Stimulated activated CD4-positive, alpha-beta T cell treated with anti-CD3 and anti-CD28 coated beads, Interleukin-4, amount 100 ng/mL, for 48 hours (primary cell): ENCODE measurements at regions not wholly inside any gene's neighbourhood (a gene's known extent, or its start where the extent isn't known, plus 50 kb on each side); places are given as distances from the start of the nearest gene placed in this dataset.
"Not testable (repeated sequence)": the region's sequence is repeated elsewhere in the genome, so short reads cannot be mapped to it uniquely, and the experiment has no call there.

Experiments used
- DNase-seq, 2 donors: peaks; one replicate each; pipeline ENCODE4 v3.0.0-alpha.2; 2020; ENCODE audit warnings: low read depth in 2 of 2

DNA sequence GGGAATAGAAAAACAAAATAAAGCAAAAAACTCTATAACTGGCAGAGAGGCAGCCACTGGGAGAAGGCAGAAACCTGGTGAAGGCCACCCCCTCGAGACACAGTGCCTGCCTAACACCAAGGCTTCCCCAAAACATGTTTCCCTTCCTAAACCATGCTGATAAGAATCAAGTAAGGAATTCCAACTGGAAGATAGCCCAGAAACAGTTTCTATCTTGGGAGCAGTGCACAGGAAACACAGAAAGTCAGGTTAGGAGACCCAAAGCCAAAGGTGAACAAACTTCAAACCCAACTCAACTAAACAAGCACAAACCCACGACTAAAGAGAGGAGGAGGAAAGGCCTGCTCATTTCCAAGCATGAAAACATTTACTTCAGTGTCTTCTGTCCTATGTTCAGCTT is 433.7 kb upstream of the RGS17 start:
- DNase-seq, result no peak

DNA sequence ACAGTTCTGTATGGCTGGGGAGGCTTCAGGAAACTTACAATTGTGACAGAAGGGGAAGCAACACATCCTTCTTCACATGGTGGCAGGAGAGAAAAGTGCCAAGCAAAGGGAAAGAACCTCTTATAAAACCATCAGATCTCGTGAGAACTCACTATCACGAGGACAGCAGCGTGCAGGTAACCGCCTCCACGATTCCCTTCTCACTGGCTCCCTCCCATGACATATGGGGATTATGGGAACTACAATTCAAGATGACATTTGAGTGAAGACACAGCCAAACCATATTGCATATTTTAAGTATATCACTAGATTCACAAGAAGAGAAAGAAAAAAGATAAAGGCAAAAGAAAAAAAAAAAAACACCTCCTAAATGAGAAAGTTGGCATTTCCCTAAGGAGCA is 431.9 kb upstream of the RGS17 start:
- no peak for DNase-seq

DNA sequence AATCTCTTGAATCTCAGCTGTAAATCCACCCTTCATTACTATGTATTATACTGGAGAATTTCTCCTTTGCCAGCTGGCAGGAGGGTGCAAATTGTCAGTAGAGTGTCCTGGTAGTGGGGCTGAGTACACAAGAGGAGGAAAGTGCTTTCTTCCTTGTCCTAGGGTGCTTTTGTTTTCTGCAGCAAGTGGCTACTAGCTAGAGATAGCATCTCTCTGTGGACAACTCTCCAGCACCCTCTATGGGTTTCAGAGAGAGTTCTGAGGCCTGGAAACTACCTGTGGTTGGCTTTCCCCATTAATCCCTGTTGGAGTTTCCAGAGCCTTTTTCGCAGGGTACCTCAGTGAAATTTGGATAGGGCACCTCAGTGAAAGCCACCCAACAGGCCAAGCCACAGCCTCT is 422.5 kb upstream of the RGS17 start:
- no peak for DNase-seq

DNA sequence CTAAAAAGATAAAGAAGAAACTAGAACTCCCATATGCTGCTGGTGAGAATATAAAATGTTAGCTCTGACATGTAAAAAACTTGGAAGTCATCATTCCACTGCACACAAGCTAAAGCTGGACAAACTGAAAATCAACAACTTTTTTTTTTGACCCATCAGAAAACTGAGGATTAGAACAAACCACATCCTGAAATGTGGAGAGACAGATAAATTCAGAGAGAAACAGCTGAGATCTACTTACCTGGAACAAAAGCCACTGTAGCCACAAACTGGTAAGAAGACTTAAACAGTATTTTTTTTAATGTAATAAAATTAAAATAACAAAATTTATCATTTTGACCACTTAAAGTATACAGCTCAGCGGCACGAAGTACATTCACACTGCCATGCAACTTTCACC is 408.5 kb upstream of the RGS17 start:
- no peak for DNase-seq

DNA sequence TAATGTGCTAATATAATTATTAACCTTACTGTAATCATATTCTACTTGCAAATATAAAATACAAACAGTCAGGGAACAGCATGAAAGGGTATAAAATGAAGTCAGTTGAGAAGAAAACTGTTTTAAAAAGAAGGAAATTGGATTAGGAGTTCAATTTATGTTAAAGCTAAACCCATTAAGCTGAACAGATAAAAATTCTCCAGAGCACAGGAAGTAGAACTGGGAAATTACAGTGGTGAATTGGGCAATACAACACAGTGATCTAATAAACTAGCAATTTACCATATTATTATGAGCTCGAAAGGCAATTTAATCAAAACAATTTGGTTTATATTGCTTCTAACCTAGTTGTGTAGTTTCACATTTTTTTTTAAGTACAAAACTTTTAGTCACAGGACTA is 407.4 kb upstream of the RGS17 start:
- no peak for DNase-seq

DNA sequence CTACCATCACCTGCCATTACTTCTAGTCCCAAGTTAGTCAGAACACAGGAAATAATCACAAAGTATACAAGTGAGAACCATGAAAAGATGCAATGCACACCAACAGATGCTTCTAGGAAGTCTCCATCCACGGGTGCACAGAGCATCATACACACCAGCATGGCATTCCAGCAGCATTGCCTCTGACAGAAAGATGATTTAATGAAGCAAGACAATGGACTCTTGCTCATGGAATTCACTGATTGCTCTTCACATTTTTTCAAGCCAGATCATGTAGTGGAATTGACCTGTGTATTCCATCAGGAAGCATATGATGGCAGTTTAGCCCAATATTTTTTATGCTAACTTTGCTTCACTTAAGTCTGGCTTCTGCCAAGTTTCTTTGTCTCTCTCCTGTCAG is 406.3 kb upstream of the RGS17 start:
- no peak for DNase-seq

DNA sequence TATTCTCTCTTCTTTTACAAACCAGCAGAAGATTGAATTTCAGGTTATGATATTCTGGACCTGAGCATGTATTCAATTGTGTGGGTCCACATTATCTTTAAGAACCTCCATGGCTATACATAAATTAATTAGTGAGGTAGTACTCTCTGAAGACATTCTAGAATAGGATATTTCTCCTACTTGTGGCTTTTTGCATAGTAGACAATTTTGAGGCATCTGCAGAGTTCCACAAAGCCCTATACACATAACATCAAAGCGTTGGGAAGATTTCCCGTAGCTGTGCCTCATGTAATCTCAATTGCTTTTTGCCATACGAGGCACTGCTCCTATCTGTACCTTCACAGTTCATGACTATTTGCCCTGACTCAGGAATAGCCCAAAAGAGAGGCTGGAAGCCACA is 395.4 kb upstream of the RGS17 start:
- DNase-seq, result no peak

DNA sequence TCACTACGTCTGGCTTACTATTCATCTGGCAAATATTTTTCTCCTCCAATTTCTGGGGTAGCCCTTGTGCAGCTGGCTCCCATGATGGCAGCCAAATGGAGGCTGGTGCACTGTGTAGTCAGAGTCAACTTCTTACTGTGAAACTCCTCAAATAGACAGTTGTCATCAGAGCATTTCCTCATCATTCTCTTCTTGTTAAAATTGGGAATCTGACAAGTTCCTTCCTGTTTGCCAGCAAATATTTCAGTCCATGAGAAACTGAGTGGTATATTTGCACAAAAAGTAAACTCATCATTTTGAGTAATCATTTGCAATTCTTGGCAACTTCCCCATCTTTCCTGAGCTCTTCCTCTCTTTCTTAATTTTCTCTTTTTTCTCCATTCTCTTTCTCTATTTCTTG is 394.9 kb upstream of the RGS17 start:
- DNase-seq, result no peak

DNA sequence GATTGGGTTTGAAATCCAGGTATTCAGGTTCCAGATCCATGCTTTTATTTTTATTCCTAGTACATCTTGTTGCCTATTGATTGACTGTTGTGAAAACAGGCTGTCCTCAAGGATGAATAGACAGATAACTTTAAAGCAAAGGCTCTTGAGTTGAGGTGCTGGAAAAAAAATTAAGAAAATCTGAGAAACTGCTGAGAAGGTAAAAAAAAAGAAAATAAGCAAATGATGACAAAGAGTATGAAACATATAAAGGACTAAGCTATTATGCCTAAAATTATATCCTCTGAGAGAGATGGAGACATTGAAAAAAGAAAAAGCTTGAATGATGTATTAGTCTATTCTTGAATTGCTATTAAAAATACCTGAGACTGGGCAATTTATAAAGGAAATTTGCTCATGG is 392.3 kb upstream of the RGS17 start:
- no peak for DNase-seq

DNA sequence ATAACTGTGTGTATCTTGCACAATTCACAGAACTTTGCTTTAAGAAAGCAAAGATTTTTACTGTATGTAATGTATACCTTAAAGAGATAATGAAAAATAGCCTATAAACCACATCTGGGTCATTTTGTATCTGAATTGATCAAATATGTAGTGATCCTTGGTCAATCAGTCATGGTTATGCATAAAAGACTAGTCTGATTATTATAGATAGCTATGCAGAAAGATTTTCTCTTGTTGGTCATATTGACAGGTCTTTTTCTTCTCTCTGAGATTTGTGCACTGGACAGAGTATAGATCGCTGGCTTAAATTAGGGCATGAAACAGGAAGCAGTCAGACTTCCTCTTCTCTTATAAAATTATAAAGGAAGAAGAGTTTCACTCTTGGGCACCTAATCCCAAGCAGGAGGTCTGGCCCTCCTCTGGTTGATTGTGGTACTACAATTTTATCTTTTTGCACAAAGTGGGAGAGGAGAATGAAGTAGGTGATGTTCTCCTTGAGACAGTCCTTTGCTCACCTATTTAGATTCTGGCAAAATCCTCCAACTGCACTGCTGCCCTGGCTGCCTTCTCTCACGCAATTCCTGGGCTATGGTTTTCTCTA is 380.9 kb upstream of the RGS17 start:
- no peak for DNase-seq

DNA sequence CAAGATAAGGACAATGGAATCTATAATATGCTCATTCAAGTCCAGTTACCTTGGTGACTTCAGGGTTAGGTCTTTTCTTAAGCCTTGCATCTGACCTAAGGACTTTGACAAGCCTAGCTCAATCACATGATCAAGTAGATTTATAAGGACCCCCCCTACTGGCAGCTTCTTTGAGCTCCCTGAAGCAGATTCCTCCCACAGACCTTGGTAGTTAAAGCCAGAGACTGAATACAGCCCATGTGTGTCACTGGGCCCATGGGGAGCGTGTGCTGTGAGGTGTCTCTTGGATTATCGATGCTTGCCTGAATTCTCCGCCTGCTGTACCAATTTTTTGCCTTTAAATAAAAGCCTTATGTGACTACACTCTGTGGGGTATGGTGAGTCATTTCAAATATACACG is 372.7 kb upstream of the RGS17 start:
- no peak for DNase-seq

DNA sequence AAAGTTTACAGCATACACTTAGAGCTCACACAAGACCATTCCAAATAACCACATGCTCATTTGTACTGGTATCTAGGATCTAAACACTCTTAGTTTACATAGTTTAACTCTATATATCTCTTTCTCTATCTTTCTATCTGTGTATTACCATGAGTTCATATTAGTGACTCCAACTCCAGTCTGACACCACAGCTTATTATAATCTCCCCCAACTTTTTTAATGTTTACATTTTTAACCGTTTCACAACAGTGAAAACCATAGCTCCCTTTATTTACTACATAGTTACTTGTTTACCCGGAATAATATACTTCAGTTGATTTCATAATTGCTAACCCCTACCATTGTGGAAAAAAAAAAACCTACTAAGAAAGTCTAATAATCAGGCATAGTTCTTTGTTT is 362.4 kb upstream of the RGS17 start:
- no peak for DNase-seq

DNA sequence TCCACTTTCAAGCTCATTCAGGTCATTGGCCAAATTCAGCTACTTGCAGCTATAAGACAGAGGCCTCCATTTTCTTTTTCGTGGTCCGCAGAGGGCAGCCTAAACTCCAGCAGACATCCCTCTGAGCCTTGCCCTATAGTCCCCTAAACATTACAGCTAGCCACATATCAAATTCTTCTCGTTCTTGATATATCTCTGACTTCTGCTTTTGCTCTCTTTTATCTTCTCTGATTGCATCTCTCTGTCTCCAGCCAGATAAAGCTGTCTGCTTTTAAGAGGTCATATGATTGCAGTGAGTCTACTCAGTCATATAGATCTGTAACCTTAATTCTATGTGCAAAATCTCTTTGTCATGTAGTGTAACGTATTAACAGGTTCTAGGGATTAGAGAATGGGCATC is 358.4 kb upstream of the RGS17 start:
- DNase-seq, result no peak

DNA sequence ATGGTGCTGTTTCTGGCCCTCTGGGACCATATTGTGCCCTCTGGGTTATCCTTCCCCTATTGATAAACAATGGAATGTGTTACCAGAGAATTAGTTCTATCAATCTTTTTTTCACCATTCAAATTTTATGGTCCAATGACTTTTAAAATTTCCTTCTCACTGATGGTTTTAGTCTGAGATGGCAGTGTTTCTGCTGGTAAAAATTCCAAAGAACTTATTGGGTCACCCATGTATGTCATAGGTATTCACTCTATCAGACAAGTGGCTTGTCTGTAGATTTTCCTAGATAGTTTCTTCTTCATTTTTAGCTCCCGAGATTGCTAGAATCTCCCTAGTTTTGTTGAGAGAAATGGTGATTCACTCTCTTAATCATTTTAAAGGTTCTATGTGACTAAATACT is 357.2 kb upstream of the RGS17 start:
- DNase-seq, result no peak

DNA sequence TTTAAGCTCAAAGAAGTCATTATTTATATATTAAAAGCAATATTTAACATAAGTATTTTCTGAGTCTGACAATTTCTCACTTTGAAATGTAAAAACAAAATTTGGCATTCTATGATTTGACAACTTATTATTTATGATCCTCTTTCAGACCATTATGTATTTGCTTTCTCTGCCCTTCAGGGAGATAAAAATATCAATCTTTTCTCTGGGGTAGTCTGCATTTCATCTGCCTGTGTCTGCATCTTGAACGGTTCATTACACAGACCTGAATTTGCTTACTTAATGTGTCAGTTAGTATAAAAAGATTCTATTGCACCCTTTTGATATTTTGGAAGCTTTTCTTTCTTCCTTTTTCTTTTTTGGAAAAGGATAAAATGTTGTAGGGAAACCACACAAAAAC is 354.0 kb upstream of the RGS17 start:
- DNase-seq, result no peak

DNA sequence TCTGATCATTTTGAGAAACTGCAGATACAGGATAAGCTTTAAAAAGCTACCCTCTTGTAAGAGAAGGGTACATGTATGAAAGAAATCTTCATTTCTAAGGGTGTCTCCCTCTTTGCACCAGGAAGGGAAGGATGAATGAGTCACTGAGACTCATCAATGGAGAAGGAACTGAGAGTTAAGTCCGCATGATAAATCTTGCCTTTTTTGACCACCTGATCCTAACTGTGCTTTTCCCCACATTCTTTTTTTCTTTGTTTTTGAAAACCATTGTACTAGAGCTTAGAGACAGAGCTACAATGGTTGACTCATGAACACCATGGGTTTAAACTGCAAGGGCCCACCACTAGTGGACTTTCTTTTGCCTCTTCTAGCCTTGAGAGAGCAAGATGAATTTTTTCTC is 353.0 kb upstream of the RGS17 start:
- no peak for DNase-seq

DNA sequence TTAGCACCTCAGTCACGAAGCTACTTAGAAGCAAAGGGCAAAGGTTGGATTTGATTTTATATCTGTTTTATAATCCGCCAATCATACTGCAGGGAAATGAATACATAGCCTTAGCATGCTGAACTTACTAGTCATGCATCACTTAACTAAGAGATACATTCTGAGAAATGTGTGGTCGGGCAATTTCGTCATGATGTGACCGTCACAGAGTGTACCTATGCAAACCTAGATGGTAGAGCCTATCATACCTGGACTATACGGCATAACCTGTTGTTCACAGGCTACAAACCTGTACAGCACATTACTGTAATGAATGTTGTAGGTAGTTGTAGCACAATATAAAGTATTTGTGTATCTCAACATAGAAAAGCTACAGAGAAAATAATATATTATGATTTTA is 345.2 kb upstream of the RGS17 start:
- no peak for DNase-seq

DNA sequence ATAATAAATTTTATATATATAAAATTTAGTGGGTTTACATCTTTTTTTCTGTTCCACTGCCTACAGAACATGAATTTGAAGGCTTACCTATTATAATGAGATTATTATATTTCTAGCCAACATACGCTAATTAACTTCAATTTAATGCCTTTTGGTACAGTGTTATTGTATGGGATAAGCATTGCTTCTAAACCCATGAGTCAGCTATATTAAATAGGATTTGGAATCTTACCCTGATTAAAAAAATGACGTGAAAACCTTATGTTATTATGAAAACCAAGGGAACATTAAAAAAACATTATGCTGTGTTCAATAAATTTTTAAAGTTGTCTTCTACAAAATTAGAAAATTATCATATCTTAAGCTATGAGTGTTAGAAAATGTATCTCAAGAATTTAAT is 334.0 kb upstream of the RGS17 start:
- no peak for DNase-seq

DNA sequence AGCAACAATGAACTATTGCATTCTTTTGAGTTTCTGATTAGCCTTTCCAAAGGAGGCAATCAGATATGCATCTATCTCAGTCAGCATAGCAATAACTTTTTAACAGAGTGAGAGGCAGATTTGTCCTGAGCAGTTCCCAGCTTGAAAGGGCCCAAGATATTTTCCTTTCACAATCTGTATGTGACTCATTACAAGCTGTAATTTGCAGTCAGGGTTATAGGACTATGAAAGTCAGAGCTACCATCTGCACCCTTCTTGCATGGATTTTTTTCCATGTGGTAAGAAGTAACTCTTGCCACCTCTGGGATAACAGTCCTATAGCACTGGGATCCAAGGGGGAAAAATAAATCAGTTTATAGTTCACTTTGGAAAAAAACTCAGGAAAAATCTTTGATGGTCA is 318.2 kb upstream of the RGS17 start:
- no peak for DNase-seq

DNA sequence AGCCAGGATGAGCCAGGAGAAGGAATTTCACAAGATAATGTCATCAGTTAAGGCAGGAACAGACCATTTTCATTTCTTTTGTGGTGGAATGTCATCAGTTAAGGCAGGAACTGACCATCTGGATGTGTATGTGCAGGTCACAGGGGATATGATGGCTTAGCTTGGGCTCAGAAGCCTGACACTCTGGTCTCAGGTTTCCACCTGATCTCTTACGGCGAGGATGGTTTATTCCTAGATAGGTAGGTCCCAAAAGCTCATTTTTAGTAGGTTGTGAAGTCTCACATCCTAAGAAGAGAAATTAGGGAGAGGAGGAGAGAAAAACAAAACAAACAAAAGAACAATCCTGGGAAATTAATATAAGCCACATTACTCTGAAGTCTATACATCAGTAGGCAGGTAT is 311.7 kb upstream of the RGS17 start:
- DNase-seq, result not testable (repeated sequence)

DNA sequence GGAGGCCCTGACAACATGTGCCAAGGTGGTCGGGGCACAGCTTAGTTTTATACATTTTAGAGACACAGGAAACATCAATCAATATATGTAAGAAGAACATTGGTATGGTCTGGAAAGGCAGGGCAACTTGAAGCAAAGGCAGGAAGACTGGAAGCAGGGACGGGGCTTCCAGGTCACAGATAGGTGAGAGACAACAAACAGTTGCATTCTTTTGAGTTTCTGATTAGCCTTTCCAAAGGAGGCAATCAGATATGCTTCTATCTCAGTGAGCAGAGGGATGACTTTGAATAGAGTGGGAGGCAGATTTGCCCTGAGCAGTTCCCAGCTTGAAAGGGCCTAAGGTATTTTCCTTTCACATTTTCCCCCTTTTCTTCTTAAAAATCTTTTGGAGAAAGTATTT is 311.0 kb upstream of the RGS17 start:
- DNase-seq, result no peak

DNA sequence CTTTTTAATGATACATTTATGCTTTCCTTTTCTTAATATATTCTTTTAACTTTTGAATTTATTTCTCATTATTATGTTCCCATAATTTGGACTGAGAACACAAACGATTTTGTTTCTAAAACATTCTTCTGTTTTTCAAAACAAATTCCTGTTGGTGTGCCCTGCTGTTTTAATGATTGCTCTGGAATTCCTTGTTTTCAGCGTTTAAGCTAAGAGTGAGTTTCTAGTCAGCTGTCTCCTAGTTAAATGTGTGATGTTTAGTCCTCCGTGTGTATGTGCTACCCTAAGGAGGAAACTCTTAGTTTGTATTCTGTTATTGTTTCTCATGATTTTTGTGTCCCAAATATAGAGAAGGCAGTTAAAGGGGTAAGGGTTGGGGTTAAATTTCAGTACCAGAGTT is 306.1 kb upstream of the RGS17 start:
- no peak for DNase-seq

DNA sequence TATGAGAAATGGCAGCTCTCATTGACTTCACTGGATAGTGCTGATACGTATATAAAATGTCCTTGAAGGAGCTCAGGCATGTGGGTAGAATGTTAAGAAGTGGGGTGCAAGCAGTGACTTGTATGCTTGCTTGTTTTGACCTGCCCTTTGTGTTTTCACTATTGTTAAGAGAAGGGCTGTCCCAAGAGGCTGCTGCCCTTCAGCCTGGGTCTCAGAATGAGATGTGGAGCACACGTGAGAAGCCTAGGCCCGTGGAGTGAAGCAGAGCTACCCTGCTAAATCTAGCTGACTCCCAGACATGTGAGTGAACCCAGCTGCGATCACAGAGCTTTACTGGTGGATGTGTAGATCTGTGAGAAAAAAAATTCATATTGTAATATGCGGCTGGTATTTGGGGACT is 305.3 kb upstream of the RGS17 start:
- no peak for DNase-seq

DNA sequence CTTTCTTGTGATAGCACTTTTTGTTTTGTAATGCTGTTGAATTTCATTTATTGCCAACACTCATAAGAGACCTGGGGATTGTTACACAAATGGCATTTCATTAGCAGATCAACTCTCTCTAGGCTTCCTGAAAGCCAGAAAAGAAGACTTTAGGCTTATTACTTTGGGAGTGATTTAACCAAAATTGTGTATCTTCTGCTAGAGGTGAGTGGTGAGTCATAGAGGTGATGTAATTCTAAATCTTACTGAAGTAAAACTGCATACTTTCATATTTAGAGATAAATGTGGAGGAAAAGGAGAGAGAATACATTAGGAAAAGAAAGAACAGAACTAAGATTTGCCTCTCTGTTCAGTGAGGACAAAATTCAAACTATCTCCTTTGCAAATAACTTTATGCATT is 304.7 kb upstream of the RGS17 start:
- DNase-seq, result no peak

DNA sequence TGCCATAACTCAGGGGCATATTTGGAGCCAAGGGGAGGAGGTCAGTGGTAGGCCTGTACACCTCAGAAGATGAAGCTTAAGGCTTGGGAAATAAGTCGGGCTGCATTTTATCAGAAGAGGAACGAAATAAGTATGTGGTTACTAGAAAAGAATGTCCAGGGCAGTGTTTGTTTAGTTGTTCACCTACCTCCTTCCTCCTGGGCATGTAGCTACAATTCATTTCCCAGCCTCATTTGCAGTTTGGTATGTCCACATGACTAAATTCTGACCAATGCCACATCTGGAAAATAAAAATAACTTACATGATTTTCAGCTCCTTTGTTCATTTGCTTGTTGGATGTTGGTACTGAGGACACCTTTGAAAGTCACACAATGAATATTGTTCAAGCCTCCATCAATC is 294.5 kb upstream of the RGS17 start:
- no peak for DNase-seq
